Keratinocyte (primary cell): ENCODE measurements at regions not wholly inside any gene's neighbourhood (a gene's known extent, or its start where the extent isn't known, plus 50 kb on each side); places are given as distances from the start of the nearest gene placed in this dataset.

Source experiments
- DNase-seq: peaks from one replicate; pipeline ENCODE4 v3.0.0-alpha.2; 2011; ENCODE audit warnings: low read depth, missing footprints, low spot score
- FAIRE-seq: peaks from 2 replicates; lab custom pipeline; 2011; peaks lifted over from hg19 to GRCh38; lab: Jason Lieb, UNC
- H2AFZ ChIP-seq: 2 replicates; pipeline ENCODE4 v1.6.0; 2012; ENCODE audit warnings: low read length, control low read depth, inconsistent platforms; ENCODE audit not compliant: control insufficient read depth
- H3K27ac ChIP-seq: 2 replicates; pipeline ENCODE4 v1.5.1; 2011; ENCODE audit warnings: low read length; ENCODE audit not compliant: control insufficient read depth, insufficient read depth
- H3K27me3 ChIP-seq: 3 replicates; pipeline ENCODE4 v1.6.0; 2011; ENCODE audit warnings: low read length; ENCODE audit not compliant: control insufficient read depth, insufficient read depth; ENCODE audit errors: extremely low read depth
- H3K36me3 ChIP-seq, 2 experiments: 2 replicates in 1 of 2; 3 replicates in 1 of 2; pipeline ENCODE4 v1.5.1; 2011; ENCODE audit warnings: low read length in 2 of 2, mild to moderate bottlenecking in 1 of 2; ENCODE audit not compliant: control insufficient read depth in 2 of 2, insufficient read depth in 2 of 2; ENCODE audit errors: extremely low read depth in 1 of 2
- H3K4me1 ChIP-seq: 3 replicates; pipeline ENCODE4 v1.5.1; 2011; ENCODE audit warnings: low read length; ENCODE audit not compliant: control insufficient read depth, insufficient read depth; ENCODE audit errors: extremely low read depth
- H3K4me2 ChIP-seq: 3 replicates; pipeline ENCODE4 v1.6.0; 2011; ENCODE audit warnings: low read depth, low read length; ENCODE audit not compliant: control insufficient read depth, insufficient read depth; ENCODE audit errors: extremely low read depth
- H3K4me3 ChIP-seq, 3 experiments: fragments of 200-600 bp in 1 of 3; sonication (generic) in 1 of 3; 2 replicates in 2 of 3; 3 replicates in 1 of 3; pipeline ENCODE4 v1.5.1; 2011 to 2016; ENCODE audit warnings: low read length in 3 of 3, mild to moderate bottlenecking in 3 of 3, control low read depth in 2 of 3, inconsistent platforms in 1 of 3, low read depth in 1 of 3, mixed read lengths in 1 of 3, mixed run types in 1 of 3, moderate library complexity in 1 of 3; ENCODE audit not compliant: control insufficient read depth in 2 of 3, insufficient read depth in 2 of 3; ENCODE audit errors: extremely low read depth in 1 of 3
- H3K79me2 ChIP-seq: 2 replicates; pipeline ENCODE4 v1.6.0; 2012; ENCODE audit warnings: low read length; ENCODE audit not compliant: control insufficient read depth, insufficient read depth
- H3K9ac ChIP-seq: 3 replicates; pipeline ENCODE4 v1.6.0; 2011; ENCODE audit warnings: low read length; ENCODE audit not compliant: control insufficient read depth, insufficient read depth; ENCODE audit errors: extremely low read depth
- H3K9me1 ChIP-seq: 3 replicates; pipeline ENCODE4 v1.6.0; 2011; ENCODE audit warnings: low read length; ENCODE audit not compliant: control insufficient read depth, insufficient read depth; ENCODE audit errors: extremely low read depth
- H3K9me3 ChIP-seq: 2 replicates; pipeline ENCODE4 v1.5.1; 2012; ENCODE audit warnings: low read depth, low read length; ENCODE audit not compliant: control insufficient read depth
- H4K20me1 ChIP-seq: 3 replicates; pipeline ENCODE4 v1.6.0; 2011; ENCODE audit warnings: low read length; ENCODE audit not compliant: control insufficient read depth, insufficient read depth; ENCODE audit errors: extremely low read depth
- EZH2 ChIP-seq: IDR thresholded peaks from one replicate; pipeline ENCODE4 v1.6.1; 2012; ENCODE audit warnings: inconsistent platforms, mild to moderate bottlenecking, low read length, moderate library complexity
- dilution Hi-C: fragments of 300-500 bp; cut with MboI; formaldehyde crosslinking; loops from one replicate; pipeline ENCODE4 v1.7.0; 2020; ENCODE audit warnings: low sequenced_read_pairs; ENCODE audit not compliant: extremely low pct_ligation_motif_present
- TF ChIP-seq, protein P1 (sequence below), 3 experiments: IDR thresholded peaks in 1 of 3; conservative IDR thresholded peaks in 1 of 3; optimal IDR thresholded peaks in 1 of 3; 2 replicates in 2 of 3; 3 replicates in 1 of 3; pipeline versions ENCODE3 to v1.5.1; 2011; ENCODE audit warnings: low read length in 3 of 3, mild to moderate bottlenecking in 3 of 3, moderate library complexity in 2 of 3, control low read depth in 1 of 3, inconsistent platforms in 1 of 3; ENCODE audit not compliant: insufficient read depth in 2 of 3; ENCODE audit errors: extremely low read depth in 1 of 3

DNA sequence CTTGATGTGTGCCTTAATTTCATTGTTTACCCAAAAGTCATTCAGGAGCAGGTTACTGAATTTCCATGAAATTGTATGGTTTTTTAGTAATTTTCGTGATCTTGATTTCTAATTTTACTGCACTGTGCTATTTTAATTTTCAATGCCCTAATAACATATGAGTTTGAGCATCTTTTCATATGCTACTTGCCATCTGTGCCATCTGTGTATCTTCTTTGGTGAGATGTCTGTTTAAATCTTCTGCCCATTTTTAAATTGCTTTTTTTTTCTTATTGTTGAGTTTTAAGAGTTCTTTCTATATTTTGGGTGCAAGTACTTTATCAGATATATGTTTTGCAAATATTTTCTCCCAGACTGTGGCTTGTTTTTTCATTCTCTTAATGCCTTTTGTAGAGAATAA is 165.9 kb downstream of the ST6GAL2 start:
- Histone ChIP-seq H3K9ac (no peak overlapping the region), H3K36me3 (no peaks in the 10 kb centered on the region), H3K9me1 (no peaks in the 10 kb centered on the region), H3K79me2 (no peaks in the 10 kb centered on the region), H3K4me2 (no peak overlapping the region), H4K20me1 (no peaks in the 10 kb centered on the region), H3K27ac (no peak overlapping the region), H3K9me3 (no peaks in the 10 kb centered on the region), H3K4me1 (no peaks in the 10 kb centered on the region), H3K27me3 (no peaks in the 10 kb centered on the region), H3K4me3 (no peak overlapping the region), H2AFZ (no peak overlapping the region)
- DNase-seq (no peak), FAIRE-seq (no peak)
- dilution Hi-C loops: no loop called here
- TF ChIP-seq, protein P1, sequence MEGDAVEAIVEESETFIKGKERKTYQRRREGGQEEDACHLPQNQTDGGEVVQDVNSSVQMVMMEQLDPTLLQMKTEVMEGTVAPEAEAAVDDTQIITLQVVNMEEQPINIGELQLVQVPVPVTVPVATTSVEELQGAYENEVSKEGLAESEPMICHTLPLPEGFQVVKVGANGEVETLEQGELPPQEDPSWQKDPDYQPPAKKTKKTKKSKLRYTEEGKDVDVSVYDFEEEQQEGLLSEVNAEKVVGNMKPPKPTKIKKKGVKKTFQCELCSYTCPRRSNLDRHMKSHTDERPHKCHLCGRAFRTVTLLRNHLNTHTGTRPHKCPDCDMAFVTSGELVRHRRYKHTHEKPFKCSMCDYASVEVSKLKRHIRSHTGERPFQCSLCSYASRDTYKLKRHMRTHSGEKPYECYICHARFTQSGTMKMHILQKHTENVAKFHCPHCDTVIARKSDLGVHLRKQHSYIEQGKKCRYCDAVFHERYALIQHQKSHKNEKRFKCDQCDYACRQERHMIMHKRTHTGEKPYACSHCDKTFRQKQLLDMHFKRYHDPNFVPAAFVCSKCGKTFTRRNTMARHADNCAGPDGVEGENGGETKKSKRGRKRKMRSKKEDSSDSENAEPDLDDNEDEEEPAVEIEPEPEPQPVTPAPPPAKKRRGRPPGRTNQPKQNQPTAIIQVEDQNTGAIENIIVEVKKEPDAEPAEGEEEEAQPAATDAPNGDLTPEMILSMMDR (optimal IDR thresholded peaks at IDR 0.05 in 1 of 3, IDR thresholded peaks at IDR 0.05 in 1 of 3, conservative IDR thresholded peaks at IDR 0.05 in 1 of 3; ENCODE audit: extremely low read depth in 1 of 3, insufficient read depth in 2 of 3, low read length in 3 of 3): no peak
- no peak for TF ChIP-seq EZH2

DNA sequence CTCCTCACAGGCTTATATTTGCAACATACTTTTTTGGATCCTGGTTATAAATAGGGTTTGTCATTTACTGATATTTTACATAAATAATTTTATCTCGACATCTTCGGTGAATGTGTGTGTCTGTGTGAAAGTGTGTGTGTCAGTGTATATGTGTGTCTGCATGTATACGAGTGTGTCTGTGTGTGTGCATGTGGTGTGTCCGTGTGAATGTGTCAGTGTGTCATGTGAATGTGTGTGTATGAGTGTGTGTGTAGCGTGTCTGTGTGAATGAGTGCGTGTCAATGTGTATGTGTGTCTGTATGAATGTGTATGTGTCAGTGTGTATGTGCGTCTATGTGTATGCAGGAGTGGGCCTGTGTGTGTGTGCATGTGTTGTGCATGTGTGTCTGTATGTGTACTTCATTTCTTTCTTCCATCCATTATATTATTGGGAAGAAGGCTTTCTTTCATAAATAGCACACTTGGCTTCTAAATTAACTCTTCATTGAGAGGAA is 161.6 kb downstream of the ST6GAL2 start:
- Histone ChIP-seq H3K36me3 (no peaks in the 10 kb centered on the region), H3K4me1 (no peaks in the 10 kb centered on the region), H3K9me1 (no peaks in the 10 kb centered on the region), H3K27ac (no peak overlapping the region), H3K79me2 (no peaks in the 10 kb centered on the region), H3K4me2 (no peak overlapping the region), H3K9me3 (no peaks in the 10 kb centered on the region), H3K27me3 (no peaks in the 10 kb centered on the region), H2AFZ (no peak overlapping the region), H4K20me1 (no peaks in the 10 kb centered on the region), H3K4me3 (no peak overlapping the region), H3K9ac (no peak overlapping the region)
- DNase-seq: no peak
- TF ChIP-seq, protein P1 (optimal IDR thresholded peaks at IDR 0.05 in 1 of 3, IDR thresholded peaks at IDR 0.05 in 1 of 3, conservative IDR thresholded peaks at IDR 0.05 in 1 of 3; ENCODE audit: extremely low read depth in 1 of 3, insufficient read depth in 2 of 3, low read length in 3 of 3): no peak
- TF ChIP-seq EZH2: no peak
- no peak for FAIRE-seq
- dilution Hi-C loops: no loop called here
